Activated gamma-delta T cell treated with anti-CD3 and anti-CD28 coated beads, Interleukin-2, amount 50 U/mL, for 16 hours (primary cell): ENCODE measurements at regions not wholly inside any gene's neighbourhood (a gene's known extent, or its start where the extent isn't known, plus 50 kb on each side); places are given as distances from the start of the nearest gene placed in this dataset.

Source experiments
- DNase-seq: peaks from one replicate; pipeline ENCODE4 v3.0.0-alpha.2; 2020; ENCODE audit warnings: low read depth

DNA sequence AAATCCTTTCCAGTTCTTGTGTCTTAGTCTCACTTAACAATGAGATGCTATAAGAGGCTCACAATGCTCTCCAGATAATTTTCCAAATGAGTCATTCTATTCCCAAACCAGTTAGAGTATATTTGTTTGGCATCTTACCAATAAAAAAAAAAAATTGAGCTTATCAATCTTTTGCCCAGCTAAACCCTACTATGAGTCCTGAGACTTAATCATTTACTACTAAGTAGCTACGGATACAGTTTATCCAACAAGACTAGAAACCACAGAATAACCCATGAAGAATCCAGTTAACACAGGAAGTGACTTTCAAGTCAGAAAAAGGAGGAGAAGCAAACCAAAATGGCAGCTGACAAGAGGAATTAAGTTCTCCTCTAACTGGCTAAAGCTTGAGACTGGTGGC, 330.3 kb upstream of the XYLT1 start:
- no peak for DNase-seq

DNA sequence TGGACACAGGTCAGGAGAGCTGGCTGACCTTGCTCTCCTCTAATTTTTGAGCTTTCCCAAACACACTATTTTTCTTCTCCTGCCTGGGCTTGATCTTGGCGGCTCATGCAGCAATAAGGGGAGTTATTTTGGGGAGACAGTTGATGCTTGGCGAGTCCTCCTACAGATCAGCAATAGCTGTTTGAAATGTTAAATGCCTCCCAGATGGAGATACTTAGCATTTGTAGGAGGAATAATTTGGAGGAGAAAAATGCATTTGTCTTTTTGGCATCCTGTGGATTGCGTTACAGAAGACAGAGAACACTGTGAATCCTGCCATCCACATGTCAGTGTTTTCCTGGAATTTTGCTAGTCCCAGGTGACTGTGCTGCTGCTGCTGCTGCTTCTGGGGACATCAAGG, 328.0 kb upstream of the XYLT1 start:
- no peak for DNase-seq

DNA sequence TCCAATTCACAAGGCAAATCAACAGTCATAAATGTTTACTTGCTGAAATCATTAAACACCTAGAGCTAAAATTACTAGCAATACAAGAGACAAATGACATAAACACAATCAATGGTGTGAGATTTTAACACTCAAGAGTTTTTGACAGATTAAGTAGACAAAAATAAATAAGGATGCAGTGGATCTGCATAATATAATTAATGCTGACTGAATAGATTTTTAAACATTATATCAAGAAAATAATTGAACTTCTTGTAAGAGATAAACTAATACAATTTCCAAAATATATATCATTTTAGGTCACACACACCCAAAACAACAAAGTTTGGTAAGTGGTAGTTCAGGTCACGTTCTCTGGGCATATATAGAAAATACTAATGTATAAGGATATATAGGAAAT, 322.6 kb upstream of the XYLT1 start:
- DNase-seq, result no peak

DNA sequence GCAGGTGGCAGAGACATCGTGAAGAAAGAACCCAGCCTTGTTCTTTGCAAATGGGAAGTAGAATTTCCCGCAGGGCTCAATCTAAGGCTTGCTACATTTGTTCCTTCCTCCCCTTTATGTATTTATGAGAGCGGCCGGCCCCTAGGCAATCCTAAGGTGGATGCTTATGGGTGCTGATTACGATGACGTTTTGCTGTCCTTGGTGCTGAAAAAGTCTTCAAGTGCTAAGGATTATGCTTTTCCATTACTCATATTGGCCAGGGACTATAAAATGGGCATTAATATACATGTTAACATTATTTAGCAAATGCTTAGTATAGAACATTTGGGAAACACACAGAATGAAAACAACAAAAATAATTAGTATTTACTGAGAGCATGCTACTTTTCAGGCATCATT, 313.3 kb upstream of the XYLT1 start:
- DNase-seq, result no peak

DNA sequence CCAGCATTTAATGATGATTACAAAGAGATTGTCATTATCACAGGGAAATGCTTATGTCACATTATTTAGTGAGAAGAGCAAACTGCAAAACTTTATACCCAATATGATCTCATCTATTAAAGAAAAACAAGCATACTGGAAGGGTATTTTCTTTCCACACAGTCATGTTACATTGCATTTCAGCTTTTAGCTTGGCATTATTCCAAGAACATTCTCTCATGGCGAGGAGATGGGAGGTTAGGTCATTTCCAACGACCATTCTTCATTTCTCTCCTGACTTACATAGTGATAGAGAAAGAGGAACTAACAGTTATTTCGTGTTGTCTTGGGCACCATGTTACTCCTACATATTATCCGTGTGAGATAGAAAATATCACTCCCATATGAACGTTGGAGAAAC, 309.4 kb upstream of the XYLT1 start:
- no peak for DNase-seq

DNA sequence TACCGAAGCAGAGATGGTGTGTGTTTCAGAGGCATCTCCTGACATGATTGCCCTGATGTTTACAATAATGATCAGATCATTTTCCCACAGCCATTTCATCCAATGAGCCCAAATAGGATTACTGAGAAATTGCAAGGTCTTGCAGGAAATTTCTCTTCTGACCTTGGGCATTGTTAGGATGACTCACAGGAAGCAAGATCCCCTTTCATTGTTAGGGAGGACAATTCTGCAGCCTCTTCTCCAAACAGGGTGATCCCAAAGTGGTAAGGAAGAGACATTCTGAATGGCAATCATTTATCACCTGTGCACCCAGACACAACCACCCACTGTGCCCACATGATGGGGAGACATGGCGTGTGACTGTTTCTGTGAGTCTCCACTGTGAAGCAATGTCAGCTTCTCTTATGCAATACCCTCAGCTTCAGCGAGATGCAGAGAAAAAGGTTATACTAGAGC, 306.7 kb upstream of the XYLT1 start:
- no peak for DNase-seq

DNA sequence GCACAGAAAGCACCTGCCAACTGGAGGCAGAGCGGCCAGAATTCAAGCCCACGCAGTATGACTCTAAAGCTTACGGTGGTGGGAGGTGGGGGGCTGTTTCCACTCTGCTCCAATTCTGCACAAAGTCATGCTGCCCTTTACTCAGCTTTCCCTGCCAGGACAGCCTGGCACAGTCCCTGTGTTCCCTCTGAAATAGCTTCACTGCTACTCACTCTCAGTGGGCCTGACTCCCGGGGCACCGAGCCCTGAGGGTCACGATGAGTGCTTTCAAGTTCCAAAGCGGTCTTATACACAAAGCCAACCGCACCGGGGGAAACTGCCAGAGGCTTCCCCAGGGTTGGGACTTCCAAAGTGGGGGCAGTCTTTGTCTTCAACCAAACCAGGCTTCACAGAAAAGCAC, 306.1 kb upstream of the XYLT1 start:
- no peak for DNase-seq

DNA sequence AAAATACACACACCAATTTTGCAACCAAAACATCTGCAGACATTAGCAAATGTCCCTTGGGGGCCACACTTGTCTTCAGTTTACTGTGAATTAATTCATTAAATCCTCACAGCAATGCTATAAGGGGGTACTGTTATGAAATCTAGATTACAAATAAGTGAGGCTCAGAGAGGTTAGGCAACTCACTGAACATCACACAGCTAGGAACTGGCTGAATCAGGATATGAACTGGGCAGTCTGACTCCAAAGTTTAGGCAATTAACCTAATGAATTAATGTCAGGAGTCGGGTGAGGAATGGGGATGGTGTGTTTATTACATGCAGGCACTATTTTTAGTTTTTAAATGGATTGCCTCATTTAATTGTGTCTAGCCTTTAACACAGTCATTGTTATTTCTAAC, 305.7 kb upstream of the XYLT1 start:
- no peak for DNase-seq

DNA sequence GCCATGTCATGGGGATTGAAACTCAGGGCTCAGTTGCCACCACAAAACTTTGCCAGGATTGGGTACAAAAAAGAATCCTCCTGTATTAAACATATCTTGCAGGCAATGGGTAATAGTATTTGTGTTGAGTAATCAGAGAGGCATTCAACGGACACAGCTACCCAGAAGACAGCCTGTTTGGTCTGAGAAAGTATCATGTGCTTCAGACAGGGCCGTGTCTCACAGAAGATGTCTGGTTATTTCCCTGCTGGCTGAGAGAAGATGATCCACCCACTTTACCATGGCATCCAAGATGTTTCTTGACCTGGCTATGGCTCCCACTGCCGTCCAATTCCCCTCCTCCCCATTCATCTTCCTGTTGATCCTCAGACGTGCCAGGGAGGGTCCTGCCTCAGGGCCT, 304.3 kb upstream of the XYLT1 start:
- DNase-seq, result no peak

DNA sequence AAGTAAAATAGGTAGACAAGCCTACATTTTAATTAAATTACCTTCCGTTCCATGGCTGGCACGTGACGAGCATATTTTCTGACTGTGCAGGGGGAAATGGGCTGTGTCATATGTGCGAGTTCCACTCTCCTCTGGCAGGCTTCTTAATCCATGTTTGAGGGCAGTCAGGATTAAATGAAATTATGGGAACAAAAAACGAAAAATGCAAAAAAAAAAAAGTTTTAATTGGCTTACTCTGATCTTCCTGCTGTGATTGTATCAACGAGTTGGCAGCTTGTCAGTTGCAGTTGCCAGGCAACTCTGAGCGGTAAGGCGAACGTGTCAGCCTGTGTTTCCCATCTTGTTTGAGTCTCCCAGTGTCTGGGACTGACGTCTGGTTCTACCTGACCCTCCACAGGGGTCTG, 302.9 kb upstream of the XYLT1 start:
- no peak for DNase-seq

DNA sequence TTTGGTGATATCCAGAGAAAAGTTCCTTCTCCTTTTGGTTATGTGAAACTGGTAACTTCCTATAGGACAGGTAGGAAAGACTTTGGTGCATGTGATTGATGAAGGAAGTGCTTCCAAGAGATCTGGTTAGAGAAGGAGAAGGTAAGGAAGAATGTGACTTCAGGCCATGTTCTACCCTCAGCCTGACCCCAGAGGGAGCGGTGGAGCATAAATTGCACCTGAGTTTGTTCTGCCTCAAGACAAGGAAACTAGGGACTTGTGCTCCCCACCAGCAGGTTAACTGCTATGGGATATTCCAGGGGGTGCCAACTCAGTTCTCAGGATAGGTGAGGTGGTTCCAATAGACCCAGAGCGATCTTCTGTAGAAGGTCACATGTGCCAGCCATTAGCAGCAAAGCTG, 299.3 kb upstream of the XYLT1 start:
- no peak for DNase-seq

DNA sequence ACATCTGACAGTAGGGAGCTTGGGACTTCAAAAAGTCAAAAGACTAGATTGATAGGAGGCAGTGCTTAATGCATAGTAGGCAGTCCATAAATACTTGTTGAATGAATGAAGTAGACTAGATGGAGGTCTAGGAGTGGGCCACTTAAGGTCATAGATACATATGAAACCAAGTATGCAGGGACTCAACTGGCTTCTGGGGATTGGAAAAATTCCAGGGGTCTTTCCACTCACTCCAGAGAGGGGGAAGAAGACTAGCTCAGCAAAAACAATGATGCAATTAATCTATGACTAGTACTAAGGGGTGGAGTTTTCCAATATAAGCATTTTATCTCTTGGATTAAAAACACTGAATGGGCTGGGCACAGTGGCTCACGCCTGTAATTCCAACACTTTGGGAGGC, 298.3 kb upstream of the XYLT1 start:
- DNase-seq, result no peak

DNA sequence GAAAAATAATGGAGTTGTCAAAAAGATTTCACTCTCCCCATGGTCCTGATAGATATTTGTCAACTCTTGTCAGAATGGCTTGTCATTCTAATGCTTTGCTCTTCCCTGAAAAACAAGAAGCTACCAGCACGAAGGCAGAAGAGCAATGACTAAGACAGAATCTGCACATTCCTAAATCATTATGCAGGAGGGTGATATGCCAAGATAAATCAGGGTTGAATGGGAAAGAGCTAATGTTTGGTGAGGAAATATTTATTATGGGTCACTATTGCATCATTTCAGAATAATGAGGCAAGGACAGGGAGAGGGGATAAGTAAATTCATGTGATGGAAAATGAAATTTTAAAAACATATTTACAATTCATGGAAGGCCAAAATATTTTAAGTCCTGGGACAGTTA, 297.5 kb upstream of the XYLT1 start:
- no peak for DNase-seq

DNA sequence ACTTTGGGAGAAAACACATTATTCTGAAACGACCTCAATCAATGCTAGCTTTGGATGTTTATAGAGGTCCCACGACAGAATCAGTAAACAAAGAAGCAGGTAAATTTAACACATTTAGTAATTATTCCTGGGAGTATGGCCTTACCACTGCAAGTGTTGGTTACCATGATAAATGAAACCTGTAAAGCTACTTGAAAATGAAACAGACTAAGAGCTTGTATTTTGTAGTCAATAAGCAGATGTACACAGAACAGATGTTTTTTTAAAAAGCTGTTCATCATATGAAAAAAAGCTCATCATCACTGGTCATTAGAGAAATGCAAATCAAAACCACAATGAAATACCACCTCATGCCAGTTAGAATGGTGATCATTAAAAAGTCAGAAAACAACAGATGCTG, 295.3 kb upstream of the XYLT1 start:
- DNase-seq, result no peak

DNA sequence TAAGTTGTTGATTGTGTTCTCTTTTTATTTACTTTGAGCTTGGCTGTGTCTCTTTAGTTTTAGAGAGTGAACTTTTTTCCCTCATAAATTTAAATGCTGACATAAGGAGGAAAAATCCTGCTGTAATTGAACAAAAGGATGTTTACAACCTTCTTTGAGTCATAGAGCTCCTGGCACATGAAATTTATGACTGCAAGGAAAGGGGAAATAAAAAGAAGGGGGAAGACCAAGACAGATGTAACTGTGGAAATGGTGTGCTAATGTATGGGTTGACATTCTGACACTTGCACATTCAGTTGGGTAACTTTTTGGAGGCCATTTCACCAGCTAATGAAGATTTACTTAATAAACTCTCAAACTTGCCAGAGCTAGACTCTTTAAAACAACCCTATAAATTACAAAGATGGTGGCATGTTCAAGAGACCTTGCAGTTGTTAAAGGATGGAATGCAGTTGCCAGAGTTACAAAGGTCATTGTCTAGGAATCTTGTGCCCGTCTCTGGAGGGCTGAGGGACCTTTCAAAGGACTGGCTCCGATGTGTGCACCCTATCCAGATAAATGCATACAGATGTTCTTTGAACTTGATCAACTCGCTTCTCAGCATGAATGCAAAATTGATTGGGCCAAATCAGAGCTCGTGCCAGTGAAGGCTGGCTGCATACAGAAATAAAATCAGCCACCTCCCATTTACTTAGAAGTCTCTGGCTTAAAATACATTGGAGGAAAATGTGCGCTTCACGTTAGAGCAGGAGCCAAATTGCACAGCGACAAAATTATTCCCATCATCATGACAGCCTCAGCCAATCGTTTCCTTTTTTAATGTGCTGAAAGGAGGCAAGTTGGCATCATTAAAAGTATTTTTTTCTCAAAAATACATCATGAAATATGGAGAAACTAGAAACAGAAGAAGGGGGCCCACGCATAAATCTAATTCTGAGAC, 289.0 kb upstream of the XYLT1 start:
- no peak for DNase-seq

DNA sequence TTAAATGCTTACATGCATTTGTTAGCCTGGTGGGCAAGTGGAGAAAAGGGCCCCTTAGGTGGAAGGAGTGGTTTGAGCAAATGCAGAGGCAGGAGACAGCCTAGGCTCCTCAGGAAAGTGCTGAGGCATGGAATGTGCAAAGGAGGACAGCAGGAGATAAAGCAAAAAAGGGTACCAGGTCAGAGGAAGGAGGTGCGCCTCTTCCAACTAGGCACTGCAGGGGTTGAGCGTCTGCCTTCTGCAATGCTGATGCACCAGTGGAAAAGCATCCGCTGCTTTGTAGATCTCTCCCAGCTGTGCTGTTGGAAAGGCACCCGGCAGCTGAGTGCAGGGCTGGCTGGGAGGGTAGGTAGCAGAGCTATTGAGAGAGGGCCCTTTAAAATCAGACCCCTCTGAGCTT, 287.0 kb upstream of the XYLT1 start:
- no peak for DNase-seq

DNA sequence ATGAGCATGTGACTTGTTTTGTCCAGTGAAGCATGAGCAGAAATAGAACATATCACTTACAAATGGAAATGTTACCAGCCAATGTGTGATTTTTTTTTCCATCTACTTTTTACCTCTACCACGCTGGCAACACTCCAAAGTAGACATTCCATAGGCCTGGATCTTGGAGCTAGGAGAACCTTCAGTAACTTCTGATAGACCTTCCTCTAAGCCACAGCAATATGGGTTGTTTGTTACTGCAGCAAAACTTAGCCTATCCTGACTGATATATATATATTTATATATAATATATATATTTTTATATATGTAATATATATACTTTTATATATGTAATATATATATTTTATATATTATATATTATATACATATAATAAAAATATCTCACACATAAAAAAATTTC, 284.4 kb upstream of the XYLT1 start:
- no peak for DNase-seq

DNA sequence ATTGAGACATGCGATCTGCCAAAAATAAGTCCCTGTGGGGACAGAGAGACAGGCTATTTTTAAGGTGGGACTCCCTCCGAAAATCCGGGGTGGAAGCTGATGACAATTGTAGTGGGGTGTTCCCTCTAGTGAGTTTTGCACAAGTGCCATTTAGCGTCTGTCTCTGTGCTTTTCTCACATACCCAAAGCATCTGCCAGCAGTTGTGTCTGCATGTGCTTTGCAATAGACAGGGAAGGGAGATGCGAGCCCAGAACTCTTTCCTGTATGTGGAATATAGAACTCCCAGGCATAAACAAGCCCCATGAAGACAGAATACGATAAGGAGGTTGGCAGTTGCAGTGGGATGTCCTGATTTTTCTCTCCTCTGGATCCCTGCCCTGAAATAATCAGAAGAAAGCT, 282.7 kb upstream of the XYLT1 start:
- DNase-seq, result no peak

DNA sequence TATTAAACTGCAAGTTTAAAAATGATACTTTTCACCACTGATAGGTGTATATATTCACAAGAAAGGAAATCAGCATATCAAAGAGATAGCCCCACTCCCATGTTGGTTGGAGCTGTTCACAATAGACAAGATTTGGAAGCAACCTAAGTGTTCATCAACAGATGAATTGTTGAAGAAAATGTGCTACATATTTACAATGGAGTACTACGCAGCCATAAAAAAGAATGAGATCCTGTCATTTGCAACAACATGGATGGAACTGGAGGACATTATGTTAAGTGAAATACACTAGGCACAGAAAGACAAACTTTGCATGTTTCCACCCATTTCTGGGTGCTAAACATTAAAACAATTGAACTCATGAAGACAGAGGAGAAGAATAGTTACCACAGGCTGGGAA, 278.9 kb upstream of the XYLT1 start:
- DNase-seq, result no peak

DNA sequence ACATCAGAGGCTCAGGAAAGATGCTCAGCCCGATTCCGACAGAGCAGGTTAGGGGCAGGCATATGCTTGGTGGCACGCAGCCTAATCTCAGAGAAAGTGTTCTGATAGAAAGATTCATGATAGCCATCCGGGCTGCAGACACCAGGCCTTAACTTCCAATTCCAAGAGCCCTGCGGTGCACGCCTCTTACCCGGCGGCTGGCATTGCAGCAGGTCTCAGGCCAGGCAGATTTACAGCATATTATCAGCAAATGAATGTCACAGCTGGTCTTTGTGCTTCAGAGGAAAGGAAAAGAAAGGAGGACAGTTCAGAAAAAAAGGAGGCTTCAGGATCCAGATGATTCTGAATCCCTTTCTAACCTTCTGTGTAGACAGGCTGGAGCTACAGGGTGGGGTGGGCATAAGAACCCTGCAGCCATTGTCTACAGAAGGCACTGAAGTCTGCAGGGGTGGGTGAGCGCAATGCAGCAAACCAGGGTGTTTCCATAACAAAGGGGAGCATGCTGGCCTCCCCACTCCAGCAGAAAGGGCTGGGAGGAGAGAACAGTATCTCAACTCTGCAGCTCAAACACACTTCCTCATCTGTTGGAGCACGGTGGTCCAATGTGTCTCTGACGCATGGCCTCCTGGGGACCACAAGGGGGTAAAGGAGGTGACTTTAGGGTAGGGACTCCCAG, 277.4 kb upstream of the XYLT1 start:
- no peak for DNase-seq

DNA sequence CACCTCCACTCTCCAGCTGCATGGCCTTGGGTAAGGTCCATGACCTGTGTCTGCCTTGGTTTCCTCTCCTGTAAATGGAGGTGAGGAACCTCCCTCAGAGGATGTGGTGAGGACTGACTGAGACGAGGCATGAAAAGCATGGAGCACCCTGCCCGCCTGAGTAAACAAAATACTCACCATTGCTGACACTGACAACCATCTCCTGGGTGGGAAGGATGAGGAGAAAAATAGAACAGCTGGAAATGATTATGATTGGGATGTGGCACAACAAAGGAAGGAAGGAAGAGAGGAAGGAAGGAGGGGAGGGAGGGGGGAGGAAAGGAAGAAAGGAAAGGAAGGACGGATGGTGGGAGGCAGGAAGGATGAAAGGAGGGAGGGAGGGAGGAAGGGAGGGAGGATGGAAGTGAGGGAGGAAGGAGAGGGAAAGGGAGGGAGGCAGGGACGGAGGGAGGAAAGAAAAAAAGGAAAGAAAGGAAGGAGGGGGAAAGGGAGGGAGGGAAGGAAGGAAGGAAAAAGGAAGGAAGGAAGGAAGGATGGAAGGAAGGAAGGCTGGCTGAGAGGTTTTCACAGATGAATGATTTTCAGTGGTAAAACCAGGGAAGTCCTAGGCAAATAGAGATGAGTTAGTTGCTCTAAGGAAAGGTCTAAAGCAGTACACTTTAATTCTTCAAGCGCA, 276.5 kb upstream of the XYLT1 start:
- no peak for DNase-seq

DNA sequence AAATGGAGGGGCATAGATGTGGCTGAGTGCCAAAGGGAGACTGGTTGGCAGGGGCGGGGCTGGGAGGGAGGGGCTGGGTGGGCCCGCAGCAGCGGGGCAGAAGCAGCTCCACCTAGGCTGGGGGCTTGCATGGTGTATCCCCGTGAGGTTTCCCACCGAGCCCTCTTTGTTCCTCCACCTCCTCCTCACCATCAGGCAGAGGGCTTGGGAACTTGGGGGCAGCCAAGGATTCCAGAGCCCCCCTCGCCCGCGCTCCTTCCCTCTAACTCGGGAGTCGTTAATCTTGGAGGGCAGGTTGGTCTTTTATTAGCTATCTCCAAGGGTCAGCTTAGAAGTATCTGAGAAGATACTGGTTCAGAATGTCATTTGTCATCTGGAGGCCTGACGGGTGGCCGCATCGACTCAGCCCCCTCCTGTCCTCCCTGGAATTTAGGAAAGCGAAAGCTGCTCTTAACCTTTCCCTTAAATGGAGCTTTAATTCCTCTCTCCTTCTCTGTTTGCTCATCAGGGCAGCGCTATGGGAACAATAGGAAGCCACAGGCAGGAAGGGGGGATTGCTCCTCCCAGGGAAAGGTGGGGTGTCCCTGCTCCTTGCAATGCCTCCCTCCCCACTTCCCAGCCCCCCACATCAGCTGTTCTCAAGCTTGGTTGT, 274.3 kb upstream of the XYLT1 start:
- DNase-seq, result no peak

DNA sequence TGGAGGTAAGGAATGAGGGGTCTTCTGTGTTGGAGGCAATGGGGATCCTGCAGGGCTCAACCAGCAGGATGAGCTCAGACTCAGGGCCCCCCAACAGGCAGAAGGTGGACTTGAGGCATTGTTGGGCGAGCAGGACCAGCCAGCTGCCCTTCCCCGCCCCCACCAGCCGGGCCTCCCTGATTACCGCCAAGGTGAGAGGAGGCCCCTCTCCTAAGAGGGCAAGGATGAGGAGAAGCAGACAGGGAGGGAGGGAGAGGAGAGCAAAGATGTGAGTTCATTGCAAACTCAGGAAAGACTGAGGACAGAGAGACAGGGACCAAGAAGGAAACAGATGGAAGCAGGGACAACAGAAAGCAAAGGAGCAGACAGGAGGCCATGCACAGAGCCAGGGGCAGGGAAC, 272.8 kb upstream of the XYLT1 start:
- no peak for DNase-seq
